Esophagus muscularis mucosa (tissue), 3 donors: ENCODE measurements at regions not wholly inside any gene's neighbourhood (a gene's known extent, or its start where the extent isn't known, plus 50 kb on each side); places are given as distances from the start of the nearest gene placed in this dataset.
"Not testable (repeated sequence)": the region's sequence is repeated elsewhere in the genome, so short reads cannot be mapped to it uniquely, and the experiment has no call there.

Experiments used
- CTCF ChIP-seq, 3 experiments: fragments of 200-600 bp in 2 of 3; fragments of 450-650 bp in 1 of 3; sonication (generic) in 2 of 3; IDR thresholded peaks; one replicate each; pipeline ENCODE4 v1.5.1; 2017 to 2019; ENCODE audit warnings: antibody characterized with exemption in 3 of 3, mild to moderate bottlenecking in 2 of 3, moderate library complexity in 1 of 3
- POLR2A ChIP-seq: fragments of 450-650 bp; IDR thresholded peaks from one replicate; pipeline ENCODE4 v1.6.1; 2017; ENCODE audit warnings: antibody characterized with exemption, moderate library complexity, mild to moderate bottlenecking, low read depth

GRCh38 chr14:19216480-19216879 lies 217.7 kb downstream of the POTEG start:
- not testable (repeated sequence) for TF ChIP-seq CTCF (IDR thresholded peaks at IDR 0.05); POLR2A
